ENCODE measurements at regions not wholly inside any gene's neighbourhood (a gene's known extent, or its start where the extent isn't known, plus 50 kb on each side); places are given as distances from the start of the nearest gene placed in this dataset.
"Not testable (repeated sequence)": the region's sequence is repeated elsewhere in the genome, so short reads cannot be mapped to it uniquely, and the experiment has no call there.

DNA sequence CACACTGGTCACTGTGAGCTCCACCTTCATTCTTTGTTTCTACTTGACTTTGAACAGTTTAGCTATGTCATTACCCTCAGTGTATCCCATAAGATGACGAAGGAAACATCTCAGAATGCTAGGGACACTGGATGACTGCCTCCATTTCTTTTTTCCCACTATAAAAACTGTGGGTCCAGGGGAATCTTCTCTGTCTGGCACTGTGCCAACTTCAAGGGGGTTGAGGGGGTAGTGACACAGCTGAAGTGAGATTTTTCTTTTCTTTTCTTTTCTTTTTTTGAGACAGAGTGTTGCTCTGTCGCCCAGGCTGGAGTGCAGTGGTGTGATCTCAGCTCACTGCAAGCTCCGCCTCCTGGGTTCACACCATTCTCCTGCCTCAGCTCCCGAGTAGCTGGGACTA is 302.6 kb upstream of the TARS1 start:
- DNase-seq; H3K4me3 ChIP-seq (ENCODE audit: low read depth in 1 of 3, low read length in 3 of 3); H3K36me3 ChIP-seq (ENCODE audit: control insufficient read depth in 3 of 3, insufficient read depth in 2 of 3, low read depth in 1 of 3, low read length in 3 of 3); FAIRE-seq; H3K27me3 ChIP-seq (ENCODE audit: control insufficient read depth in 3 of 3, insufficient read depth in 3 of 3, low read length in 3 of 3); H3K27ac ChIP-seq (ENCODE audit: low read depth in 1 of 3, low read length in 2 of 3); H3K4me1 ChIP-seq (ENCODE audit: control insufficient read depth in 3 of 3, insufficient read depth in 2 of 3, low read depth in 1 of 3, low read length in 2 of 3): not testable (repeated sequence)
- WGBS, 3 donors, result 58 to 77% (median 69%) methylated on average over 4 of the region's 4 CpGs
- peaks cover 0 to 22% of the 10 kb centered on the region in 2 donors for H3K9me3 ChIP-seq (ENCODE audit: control insufficient read depth in 2 of 2, insufficient read depth in 1 of 2, low read depth in 1 of 2, low read length in 1 of 2)

DNA sequence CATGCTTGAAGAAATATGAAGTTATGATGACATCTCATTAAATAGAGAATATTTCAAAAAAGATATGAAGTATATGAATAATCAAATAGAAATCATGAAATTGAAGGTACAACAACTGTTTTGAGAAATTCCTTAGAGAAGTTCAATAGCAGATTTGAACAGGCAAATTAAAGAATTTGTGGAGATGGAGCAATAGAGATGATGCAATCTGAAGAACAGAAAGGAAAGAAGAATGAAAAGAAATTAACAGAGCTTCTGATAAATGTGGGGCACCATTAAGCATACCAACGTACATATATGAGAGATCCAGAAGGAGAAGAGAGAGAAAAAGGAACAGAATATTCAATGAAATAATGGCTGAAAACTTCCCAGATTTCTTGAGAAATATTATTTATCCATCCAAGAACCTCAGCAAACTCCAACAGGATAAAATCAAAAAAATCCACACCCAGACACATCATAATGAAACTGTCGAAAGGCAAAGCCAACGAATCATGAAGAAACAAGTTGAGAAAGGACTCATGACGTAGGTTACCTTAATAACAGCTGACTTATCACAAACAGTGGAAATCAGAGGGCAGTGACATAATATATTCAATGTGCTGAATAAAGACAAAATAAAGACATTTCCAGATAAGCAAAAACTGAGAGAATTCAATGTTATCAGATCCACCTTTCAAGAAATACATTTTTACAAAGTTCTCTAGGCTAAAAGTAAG is 297.2 kb upstream of the TARS1 start:
- Histone ChIP-seq H3K27ac (ENCODE audit: low read depth in 1 of 3, low read length in 2 of 3) (no peak overlapping the region), H3K4me1 (ENCODE audit: control insufficient read depth in 3 of 3, insufficient read depth in 2 of 3, low read depth in 1 of 3, low read length in 2 of 3) (no peaks in the 10 kb centered on the region), H3K9me3 (ENCODE audit: control insufficient read depth in 2 of 2, insufficient read depth in 1 of 2, low read depth in 1 of 2, low read length in 1 of 2) (peaks cover 0 to 8% of the 10 kb centered on the region in 2 donors), H3K27me3 (ENCODE audit: control insufficient read depth in 3 of 3, insufficient read depth in 3 of 3, low read length in 3 of 3) (no peaks in the 10 kb centered on the region), H3K36me3 (ENCODE audit: control insufficient read depth in 3 of 3, insufficient read depth in 2 of 3, low read depth in 1 of 3, low read length in 3 of 3) (no peaks in the 10 kb centered on the region), H3K4me3 (ENCODE audit: low read depth in 1 of 3, low read length in 3 of 3) (no peak overlapping the region)
- FAIRE-seq (no peak), DNase-seq (no peak)
- 79 to 88% (median 86%) methylated on average over 4 of the region's 4 CpGs for WGBS, 3 donors

DNA sequence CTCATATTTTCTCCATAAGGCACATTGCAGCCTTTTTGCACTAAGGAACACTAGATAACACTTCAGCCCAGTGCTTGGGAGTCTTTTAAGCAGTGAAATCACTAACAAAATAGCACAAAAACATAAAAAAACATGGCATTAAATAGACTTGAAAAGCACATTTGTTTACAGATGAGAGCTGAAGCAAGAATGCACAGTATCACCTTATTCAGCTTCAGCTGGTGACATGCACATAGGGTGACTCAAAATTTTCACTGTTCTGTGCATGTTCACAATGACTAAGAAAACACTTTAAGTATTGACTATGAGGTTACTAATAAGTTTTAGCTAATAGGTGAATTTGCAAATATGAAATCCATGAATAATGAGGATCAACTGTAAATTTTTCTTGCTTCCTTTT is 293.9 kb upstream of the TARS1 start:
- H3K27ac ChIP-seq (ENCODE audit: low read depth in 1 of 3, low read length in 2 of 3), result no peak overlapping the region
- H3K4me3 ChIP-seq (ENCODE audit: low read depth in 1 of 3, low read length in 3 of 3), result no peak overlapping the region
- no peaks in the 10 kb centered on the region for H3K9me3 ChIP-seq (ENCODE audit: control insufficient read depth in 2 of 2, insufficient read depth in 1 of 2, low read depth in 1 of 2, low read length in 1 of 2)
- no peaks in the 10 kb centered on the region for H3K36me3 ChIP-seq (ENCODE audit: control insufficient read depth in 3 of 3, insufficient read depth in 2 of 3, low read depth in 1 of 3, low read length in 3 of 3)
- no peaks in the 10 kb centered on the region for H3K27me3 ChIP-seq (ENCODE audit: control insufficient read depth in 3 of 3, insufficient read depth in 3 of 3, low read length in 3 of 3)
- no peak for DNase-seq
- FAIRE-seq, result no peak
- no peaks in the 10 kb centered on the region for H3K4me1 ChIP-seq (ENCODE audit: control insufficient read depth in 3 of 3, insufficient read depth in 2 of 3, low read depth in 1 of 3, low read length in 2 of 3)

- Histone ChIP-seq H3K36me3 (ENCODE audit: control insufficient read depth in 3 of 3, insufficient read depth in 2 of 3, low read depth in 1 of 3, low read length in 3 of 3) (no peaks in the 10 kb centered on the region), H3K4me3 (ENCODE audit: low read depth in 1 of 3, low read length in 3 of 3) (no peak overlapping the region), H3K27me3 (ENCODE audit: control insufficient read depth in 3 of 3, insufficient read depth in 3 of 3, low read length in 3 of 3) (no peaks in the 10 kb centered on the region), H3K27ac (ENCODE audit: low read depth in 1 of 3, low read length in 2 of 3) (no peak overlapping the region), H3K4me1 (ENCODE audit: control insufficient read depth in 3 of 3, insufficient read depth in 2 of 3, low read depth in 1 of 3, low read length in 2 of 3) (no peaks in the 10 kb centered on the region), H3K9me3 (ENCODE audit: control insufficient read depth in 2 of 2, insufficient read depth in 1 of 2, low read depth in 1 of 2, low read length in 1 of 2) (no peaks in the 10 kb centered on the region)
- DNase-seq (no peak), FAIRE-seq (no peak)
- WGBS, 3 donors, result 58 to 79% (median 72%) methylated on average over 3 of the region's 3 CpGs
Measured at GRCh38 chr5:33148076-33148513, 292.7 kb upstream of the TARS1 start.

- no peak for FAIRE-seq
- Histone ChIP-seq H3K4me3 (ENCODE audit: low read depth in 1 of 3, low read length in 3 of 3) (no peak overlapping the region), H3K27ac (ENCODE audit: low read depth in 1 of 3, low read length in 2 of 3) (no peak overlapping the region), H3K4me1 (ENCODE audit: control insufficient read depth in 3 of 3, insufficient read depth in 2 of 3, low read depth in 1 of 3, low read length in 2 of 3) (no peaks in the 10 kb centered on the region), H3K27me3 (ENCODE audit: control insufficient read depth in 3 of 3, insufficient read depth in 3 of 3, low read length in 3 of 3) (no peaks in the 10 kb centered on the region), H3K36me3 (ENCODE audit: control insufficient read depth in 3 of 3, insufficient read depth in 2 of 3, low read depth in 1 of 3, low read length in 3 of 3) (no peaks in the 10 kb centered on the region), H3K9me3 (ENCODE audit: control insufficient read depth in 2 of 2, insufficient read depth in 1 of 2, low read depth in 1 of 2, low read length in 1 of 2) (no peaks in the 10 kb centered on the region)
- no peak for DNase-seq
- WGBS, 3 donors, result 8 to 33% (median 14%) methylated on average over 1 of the region's 1 CpG
Measured at GRCh38 chr5:33153372-33153771, 287.4 kb upstream of the TARS1 start.

- DNase-seq (no peak), FAIRE-seq (no peak)
- Histone ChIP-seq H3K9me3 (ENCODE audit: control insufficient read depth in 2 of 2, insufficient read depth in 1 of 2, low read depth in 1 of 2, low read length in 1 of 2) (no peaks in the 10 kb centered on the region), H3K27me3 (ENCODE audit: control insufficient read depth in 3 of 3, insufficient read depth in 3 of 3, low read length in 3 of 3) (no peaks in the 10 kb centered on the region), H3K36me3 (ENCODE audit: control insufficient read depth in 3 of 3, insufficient read depth in 2 of 3, low read depth in 1 of 3, low read length in 3 of 3) (no peaks in the 10 kb centered on the region), H3K4me1 (ENCODE audit: control insufficient read depth in 3 of 3, insufficient read depth in 2 of 3, low read depth in 1 of 3, low read length in 2 of 3) (no peaks in the 10 kb centered on the region), H3K4me3 (ENCODE audit: low read depth in 1 of 3, low read length in 3 of 3) (no peak overlapping the region), H3K27ac (ENCODE audit: low read depth in 1 of 3, low read length in 2 of 3) (no peak overlapping the region)
- WGBS, 3 donors, result 71 to 89% (median 83%) methylated on average over 1 of the region's 1 CpG
Measured at GRCh38 chr5:33153831-33154230, 286.9 kb upstream of the TARS1 start.

DNA sequence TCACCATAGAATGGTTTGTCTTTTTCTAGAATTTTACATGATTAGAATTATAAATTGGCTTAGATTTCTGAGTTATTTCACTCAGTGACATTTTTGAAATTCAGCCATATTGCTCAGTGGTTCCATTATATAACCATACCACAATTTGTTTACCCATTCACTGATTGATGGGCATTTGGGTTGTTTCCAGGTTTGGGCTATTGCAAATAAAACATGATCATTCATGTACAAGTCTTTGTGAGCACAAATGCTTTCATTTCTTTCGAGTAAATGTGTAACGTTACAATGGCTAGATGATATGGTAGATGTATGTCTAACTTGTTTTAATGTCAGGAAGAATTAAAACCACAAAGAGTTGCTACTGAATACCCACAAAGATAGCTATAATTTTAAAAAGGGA is 279.9 kb upstream of the TARS1 start:
- FAIRE-seq (no peak), DNase-seq (no peak)
- Histone ChIP-seq H3K27me3 (ENCODE audit: control insufficient read depth in 3 of 3, insufficient read depth in 3 of 3, low read length in 3 of 3) (no peaks in the 10 kb centered on the region), H3K9me3 (ENCODE audit: control insufficient read depth in 2 of 2, insufficient read depth in 1 of 2, low read depth in 1 of 2, low read length in 1 of 2) (peaks cover 0 to 9% of the 10 kb centered on the region in 2 donors), H3K27ac (ENCODE audit: low read depth in 1 of 3, low read length in 2 of 3) (no peak overlapping the region), H3K4me1 (ENCODE audit: control insufficient read depth in 3 of 3, insufficient read depth in 2 of 3, low read depth in 1 of 3, low read length in 2 of 3) (no peaks in the 10 kb centered on the region), H3K36me3 (ENCODE audit: control insufficient read depth in 3 of 3, insufficient read depth in 2 of 3, low read depth in 1 of 3, low read length in 3 of 3) (no peaks in the 10 kb centered on the region), H3K4me3 (ENCODE audit: low read depth in 1 of 3, low read length in 3 of 3) (no peak overlapping the region)
- 61 to 73% (median 63%) methylated on average over 2 of the region's 2 CpGs for WGBS, 3 donors

- Histone ChIP-seq H3K4me3 (ENCODE audit: low read depth in 1 of 3, low read length in 3 of 3) (no peak overlapping the region), H3K27ac (ENCODE audit: low read depth in 1 of 3, low read length in 2 of 3) (no peak overlapping the region), H3K36me3 (ENCODE audit: control insufficient read depth in 3 of 3, insufficient read depth in 2 of 3, low read depth in 1 of 3, low read length in 3 of 3) (no peaks in the 10 kb centered on the region), H3K4me1 (ENCODE audit: control insufficient read depth in 3 of 3, insufficient read depth in 2 of 3, low read depth in 1 of 3, low read length in 2 of 3) (no peaks in the 10 kb centered on the region), H3K27me3 (ENCODE audit: control insufficient read depth in 3 of 3, insufficient read depth in 3 of 3, low read length in 3 of 3) (no peaks in the 10 kb centered on the region), H3K9me3 (ENCODE audit: control insufficient read depth in 2 of 2, insufficient read depth in 1 of 2, low read depth in 1 of 2, low read length in 1 of 2) (peaks cover 0 to 14% of the 10 kb centered on the region in 2 donors)
- FAIRE-seq, result no peak
- no peak for DNase-seq
- 55 to 75% (median 57%) methylated on average over 3 of the region's 3 CpGs for WGBS, 3 donors
Measured at GRCh38 chr5:33161421-33161820, 279.3 kb upstream of the TARS1 start.

GRCh38 chr5:33162057-33162456 is 278.7 kb upstream of the TARS1 start:
- FAIRE-seq (no peak), DNase-seq (no peak)
- Histone ChIP-seq H3K9me3 (ENCODE audit: control insufficient read depth in 2 of 2, insufficient read depth in 1 of 2, low read depth in 1 of 2, low read length in 1 of 2) (peaks cover 0 to 14% of the 10 kb centered on the region in 2 donors), H3K4me1 (ENCODE audit: control insufficient read depth in 3 of 3, insufficient read depth in 2 of 3, low read depth in 1 of 3, low read length in 2 of 3) (no peaks in the 10 kb centered on the region), H3K27ac (ENCODE audit: low read depth in 1 of 3, low read length in 2 of 3) (no peak overlapping the region), H3K27me3 (ENCODE audit: control insufficient read depth in 3 of 3, insufficient read depth in 3 of 3, low read length in 3 of 3) (no peaks in the 10 kb centered on the region), H3K36me3 (ENCODE audit: control insufficient read depth in 3 of 3, insufficient read depth in 2 of 3, low read depth in 1 of 3, low read length in 3 of 3) (no peaks in the 10 kb centered on the region), H3K4me3 (ENCODE audit: low read depth in 1 of 3, low read length in 3 of 3) (no peak overlapping the region)
- WGBS, 3 donors, result 96 to 97% (median 96%) methylated on average over 18 of the region's 18 CpGs

All from small intestine (tissue), 7 donors.